GM12892 (cell line): ENCODE measurements at regions not wholly inside any gene's neighbourhood (a gene's known extent, or its start where the extent isn't known, plus 50 kb on each side); places are given as distances from the start of the nearest gene placed in this dataset.

Experiments used
- DNase-seq: peaks from one replicate; pipeline ENCODE4 v3.0.0; 2011; ENCODE audit not compliant: insufficient read length
- FAIRE-seq: peaks from 2 replicates; lab custom pipeline; 2011; peaks lifted over from hg19 to GRCh38; lab: Jason Lieb, UNC
- POLR2A ChIP-seq: IDR thresholded peaks from 2 replicates; pipeline ENCODE4 v1.6.1; 2011; ENCODE audit warnings: low read depth, low read length, control low read depth
- POLR2AphosphoS5 ChIP-seq: IDR thresholded peaks from 2 replicates; pipeline ENCODE4 v1.6.1; 2011; ENCODE audit warnings: low read depth, low read length, control low read depth
- TAF1 ChIP-seq: IDR thresholded peaks from 2 replicates; pipeline ENCODE4 v1.6.1; 2011; ENCODE audit warnings: low read depth, mild to moderate bottlenecking, control low read depth, low read length, borderline replicate concordance

- TF ChIP-seq POLR2A (no peak), POLR2AphosphoS5 (no peak), TAF1 (no peak)
- FAIRE-seq: no peak
- DNase-seq: no peak
Measured at GRCh38 chr9:21589344-21590056, 107.4 kb upstream of the IFNE start.

- no peak for DNase-seq
- no peak for FAIRE-seq
- TF ChIP-seq POLR2A: no peak
- TF ChIP-seq POLR2AphosphoS5: no peak
- no peak for TF ChIP-seq TAF1
Measured at GRCh38 chr9:21590058-21590996, 108.2 kb upstream of the IFNE start.

GRCh38 chr9:21591221-21592062 is 109.3 kb upstream of the IFNE start:
- FAIRE-seq (peak; percentile 69), DNase-seq (no peak)
- no peak for TF ChIP-seq TAF1
- TF ChIP-seq POLR2A: no peak
- TF ChIP-seq POLR2AphosphoS5: no peak

GRCh38 chr9:21592063-21592338 is 109.9 kb upstream of the IFNE start:
- FAIRE-seq: no peak
- DNase-seq: no peak
- no peak for TF ChIP-seq POLR2AphosphoS5
- no peak for TF ChIP-seq POLR2A
- TF ChIP-seq TAF1: no peak

- no peak for DNase-seq
- no peak for TF ChIP-seq POLR2A
- no peak for FAIRE-seq
Measured at GRCh38 chr9:21597284-21597683, 115.2 kb upstream of the IFNE start.

- DNase-seq (no peak), FAIRE-seq (no peak)
- TF ChIP-seq POLR2AphosphoS5 (no peak), POLR2A (no peak), TAF1 (no peak)
Measured at GRCh38 chr9:21598749-21599148, 116.6 kb upstream of the IFNE start.

- FAIRE-seq: no peak
- TF ChIP-seq POLR2A (no peak), POLR2AphosphoS5 (no peak), TAF1 (no peak)
- DNase-seq: no peak
Measured at GRCh38 chr9:21605489-21605931, 123.4 kb upstream of the IFNE start.

- DNase-seq: no peak
- TF ChIP-seq POLR2A (no peak), POLR2AphosphoS5 (no peak), TAF1 (no peak)
- FAIRE-seq: no peak
Measured at GRCh38 chr9:21607576-21607975, 125.5 kb upstream of the IFNE start.

GRCh38 chr9:21608200-21608599 is 126.1 kb upstream of the IFNE start:
- TF ChIP-seq POLR2AphosphoS5: no peak
- TF ChIP-seq POLR2A: no peak
- TF ChIP-seq TAF1: no peak
- DNase-seq (no peak), FAIRE-seq (no peak)

GRCh38 chr9:21609506-21609905 is 127.4 kb upstream of the IFNE start:
- TF ChIP-seq POLR2A (no peak), POLR2AphosphoS5 (no peak), TAF1 (no peak)
- DNase-seq (no peak), FAIRE-seq (no peak)

GRCh38 chr9:21611891-21612290 is 129.8 kb upstream of the IFNE start:
- FAIRE-seq: no peak

GRCh38 chr9:21615018-21615417 is 132.9 kb upstream of the IFNE start:
- FAIRE-seq (no peak), DNase-seq (no peak)
- TF ChIP-seq POLR2AphosphoS5 (no peak), POLR2A (no peak), TAF1 (no peak)

More at GRCh38 chr9:21611891-21612290, 129.8 kb upstream of the IFNE start:
- TF ChIP-seq TAF1 (no peak), POLR2AphosphoS5 (no peak), POLR2A (no peak)
- DNase-seq: no peak

- TF ChIP-seq TAF1: no peak
- TF ChIP-seq POLR2A: no peak
- TF ChIP-seq POLR2AphosphoS5: no peak
- no peak for DNase-seq
- FAIRE-seq: no peak
Measured at GRCh38 chr9:21615446-21615845, 133.3 kb upstream of the IFNE start.
